ENCODE measurements at regions not wholly inside any gene's neighbourhood (a gene's known extent, or its start where the extent isn't known, plus 50 kb on each side); places are given as distances from the start of the nearest gene placed in this dataset.
"Not testable (repeated sequence)": the region's sequence is repeated elsewhere in the genome, so short reads cannot be mapped to it uniquely, and the experiment has no call there.

GRCh38 chr17:31721291-31722025 is 137.6 kb downstream of the COPRS start:
- Mint-ChIP-seq H3K36me3 (ENCODE audit: low read depth) (no peaks in the 10 kb centered on the region), H3K4me1 (no peaks in the 10 kb centered on the region), H3K4me3 (no peak overlapping the region), H3K27ac (no peak overlapping the region), H3K27me3 (peaks cover 5% of the 10 kb centered on the region), H3K9me3 (no peaks in the 10 kb centered on the region)
- ChIA-PET POLR2A (no interaction called here), CTCF (no interaction called here)
- no peak for DNase-seq

- DNase-seq; H3K9me3 Mint-ChIP-seq; H3K36me3 Mint-ChIP-seq (ENCODE audit: low read depth); H3K27me3 Mint-ChIP-seq; CTCF ChIA-PET; POLR2A ChIA-PET; H3K4me1 Mint-ChIP-seq; H3K27ac Mint-ChIP-seq; H3K4me3 Mint-ChIP-seq: not testable (repeated sequence)
Observed at GRCh38 chr17:31717251-31717650, 141.8 kb downstream of the COPRS start.

GRCh38 chr17:31715446-31715845 is 143.6 kb downstream of the COPRS start:
- H3K9me3 Mint-ChIP-seq: no peaks in the 10 kb centered on the region
- H3K27ac Mint-ChIP-seq: no peak overlapping the region
- peaks cover 6% of the 10 kb centered on the region for H3K27me3 Mint-ChIP-seq
- CTCF ChIA-PET: no interaction called here
- H3K4me1 Mint-ChIP-seq: peaks cover 2% of the 10 kb centered on the region
- POLR2A ChIA-PET: no interaction called here
- no peak overlapping the region for H3K4me3 Mint-ChIP-seq
- no peak for DNase-seq
- H3K36me3 Mint-ChIP-seq (ENCODE audit: low read depth): no peaks in the 10 kb centered on the region

GRCh38 chr17:31704483-31704882 is 154.6 kb downstream of the COPRS start:
- no peak for DNase-seq
- Mint-ChIP-seq H3K4me1 (no peaks in the 10 kb centered on the region), H3K9me3 (no peaks in the 10 kb centered on the region), H3K4me3 (no peak overlapping the region), H3K27ac (no peak overlapping the region), H3K36me3 (ENCODE audit: low read depth) (no peaks in the 10 kb centered on the region), H3K27me3 (peaks cover 22% of the 10 kb centered on the region)
- CTCF ChIA-PET: no interaction called here
- POLR2A ChIA-PET: no interaction called here

- H3K27me3 Mint-ChIP-seq: peaks cover 22% of the 10 kb centered on the region
- H3K36me3 Mint-ChIP-seq (ENCODE audit: low read depth): no peaks in the 10 kb centered on the region
- CTCF ChIA-PET: no interaction called here
- POLR2A ChIA-PET: no interaction called here
- no peak overlapping the region for H3K27ac Mint-ChIP-seq
- DNase-seq: no peak
- H3K4me1 Mint-ChIP-seq: no peaks in the 10 kb centered on the region
- H3K4me3 Mint-ChIP-seq: no peak overlapping the region
- no peaks in the 10 kb centered on the region for H3K9me3 Mint-ChIP-seq
Observed at GRCh38 chr17:31702041-31702440, 157.0 kb downstream of the COPRS start.

- ChIA-PET POLR2A (no interaction called here), CTCF (no interaction called here)
- DNase-seq: no peak
- H3K27ac Mint-ChIP-seq: no peak overlapping the region
- H3K4me3 Mint-ChIP-seq: no peak overlapping the region
- no peaks in the 10 kb centered on the region for H3K9me3 Mint-ChIP-seq
- H3K27me3 Mint-ChIP-seq: peaks cover 22% of the 10 kb centered on the region
- H3K4me1 Mint-ChIP-seq: no peaks in the 10 kb centered on the region
- no peaks in the 10 kb centered on the region for H3K36me3 Mint-ChIP-seq (ENCODE audit: low read depth)
Observed at GRCh38 chr17:31700973-31701372, 158.1 kb downstream of the COPRS start.

- Mint-ChIP-seq H3K36me3 (ENCODE audit: low read depth) (no peaks in the 10 kb centered on the region), H3K27ac (no peak overlapping the region), H3K4me3 (no peak overlapping the region), H3K4me1 (no peaks in the 10 kb centered on the region), H3K27me3 (peaks cover 22% of the 10 kb centered on the region), H3K9me3 (no peaks in the 10 kb centered on the region)
- ChIA-PET POLR2A (no interaction called here), CTCF (no interaction called here)
- no peak for DNase-seq
Observed at GRCh38 chr17:31699886-31700285, 159.2 kb downstream of the COPRS start.

- Mint-ChIP-seq H3K4me3 (no peak overlapping the region), H3K9me3 (no peaks in the 10 kb centered on the region), H3K4me1 (no peaks in the 10 kb centered on the region), H3K36me3 (ENCODE audit: low read depth) (no peaks in the 10 kb centered on the region), H3K27me3 (peaks cover 22% of the 10 kb centered on the region), H3K27ac (no peak overlapping the region)
- ChIA-PET CTCF (no interaction called here), POLR2A (no interaction called here)
- DNase-seq: no peak
Observed at GRCh38 chr17:31699281-31699680, 159.8 kb downstream of the COPRS start.

GRCh38 chr17:31698751-31699150 is 160.3 kb downstream of the COPRS start:
- DNase-seq: no peak
- no peaks in the 10 kb centered on the region for H3K36me3 Mint-ChIP-seq (ENCODE audit: low read depth)
- H3K4me1 Mint-ChIP-seq: no peaks in the 10 kb centered on the region
- no peak overlapping the region for H3K4me3 Mint-ChIP-seq
- peaks cover 19% of the 10 kb centered on the region for H3K27me3 Mint-ChIP-seq
- ChIA-PET POLR2A (no interaction called here), CTCF (no interaction called here)
- no peaks in the 10 kb centered on the region for H3K9me3 Mint-ChIP-seq
- no peak overlapping the region for H3K27ac Mint-ChIP-seq

GRCh38 chr17:31697838-31698237 is 161.2 kb downstream of the COPRS start:
- H3K4me3 Mint-ChIP-seq: no peak overlapping the region
- H3K27me3 Mint-ChIP-seq: peaks cover 13% of the 10 kb centered on the region
- H3K36me3 Mint-ChIP-seq (ENCODE audit: low read depth): no peaks in the 10 kb centered on the region
- no peaks in the 10 kb centered on the region for H3K4me1 Mint-ChIP-seq
- no peak overlapping the region for H3K27ac Mint-ChIP-seq
- H3K9me3 Mint-ChIP-seq: no peaks in the 10 kb centered on the region
- CTCF ChIA-PET: no interaction called here
- DNase-seq: no peak
- POLR2A ChIA-PET: no interaction called here

- DNase-seq: no peak
- Mint-ChIP-seq H3K9me3 (no peaks in the 10 kb centered on the region), H3K4me1 (no peaks in the 10 kb centered on the region), H3K36me3 (ENCODE audit: low read depth) (no peaks in the 10 kb centered on the region), H3K27ac (no peak overlapping the region), H3K4me3 (no peak overlapping the region), H3K27me3 (peaks cover 10% of the 10 kb centered on the region)
- ChIA-PET CTCF (no interaction called here), POLR2A (no interaction called here)
Observed at GRCh38 chr17:31696703-31697325, 162.2 kb downstream of the COPRS start.

- ChIA-PET CTCF (no interaction called here), POLR2A (no interaction called here)
- no peak overlapping the region for H3K4me3 Mint-ChIP-seq
- no peaks in the 10 kb centered on the region for H3K9me3 Mint-ChIP-seq
- H3K27ac Mint-ChIP-seq: no peak overlapping the region
- no peak for DNase-seq
- peaks cover 9% of the 10 kb centered on the region for H3K27me3 Mint-ChIP-seq
- H3K4me1 Mint-ChIP-seq: no peaks in the 10 kb centered on the region
- H3K36me3 Mint-ChIP-seq (ENCODE audit: low read depth): no peaks in the 10 kb centered on the region
Observed at GRCh38 chr17:31696184-31696602, 162.9 kb downstream of the COPRS start.

GRCh38 chr17:31695456-31696090 is 163.5 kb downstream of the COPRS start:
- ChIA-PET CTCF (no interaction called here), POLR2A (no interaction called here)
- Mint-ChIP-seq H3K4me1 (no peaks in the 10 kb centered on the region), H3K36me3 (ENCODE audit: low read depth) (no peaks in the 10 kb centered on the region), H3K27ac (no peak overlapping the region), H3K4me3 (no peak overlapping the region), H3K9me3 (no peaks in the 10 kb centered on the region), H3K27me3 (peaks cover 4% of the 10 kb centered on the region)
- DNase-seq: no peak
